ENCODE measurements at regions not wholly inside any gene's neighbourhood (a gene's known extent, or its start where the extent isn't known, plus 50 kb on each side); places are given as distances from the start of the nearest gene placed in this dataset.

DNA sequence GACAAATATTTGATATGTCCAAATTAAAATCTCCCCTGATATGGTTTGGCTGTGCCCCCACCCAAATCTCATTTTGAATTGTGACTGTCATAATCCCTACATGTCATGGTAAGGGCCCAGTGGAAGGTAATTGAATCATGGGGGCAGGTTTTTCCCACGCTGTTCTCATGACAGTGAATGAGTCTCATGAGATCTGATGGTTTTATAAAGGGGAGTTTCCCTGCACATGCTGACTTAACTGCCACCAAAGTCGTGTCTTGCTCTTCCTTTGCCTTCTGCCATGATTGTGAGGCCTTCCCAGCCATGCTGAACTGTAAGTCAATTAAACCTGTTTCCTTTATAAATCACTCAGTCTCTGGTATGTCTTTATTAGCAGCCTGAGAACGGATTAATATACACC, 207.0 kb downstream of the BARHL2 start (continued):
- TF ChIP-seq REST (IDR thresholded peaks at IDR 0.05; ENCODE audit: unreplicated experiment): no peak
- TF ChIP-seq ZNF331 (CRISPR knock-in tag; IDR thresholded peaks at IDR 0.05; ENCODE audit: low read depth): no peak
- TF ChIP-seq POLR2AphosphoS5 (IDR thresholded peaks at IDR 0.05; ENCODE audit: low read depth): no peak
- no peak for TF ChIP-seq ZNF462 (CRISPR knock-in tag; IDR thresholded peaks at IDR 0.05)
- TF ChIP-seq STAT1 (IDR thresholded peaks at IDR 0.05; ENCODE audit: unreplicated experiment): no peak
- no peak for TF ChIP-seq NANOG (IDR thresholded peaks at IDR 0.05; ENCODE audit: borderline replicate concordance)
- TF ChIP-seq EZH2phosphoT487 (IDR thresholded peaks at IDR 0.05; ENCODE audit: unreplicated experiment): no peak

Data from GM23338 (cell line).